Esophagus (tissue), 2 donors: ENCODE measurements at regions not wholly inside any gene's neighbourhood (a gene's known extent, or its start where the extent isn't known, plus 50 kb on each side); places are given as distances from the start of the nearest gene placed in this dataset.
A peak's percentile ranks its signal among the peaks of the same experiment; 100 is the strongest.

ENCODE experiments used
- H3K27ac ChIP-seq, 2 donors: one replicate each; pipeline ENCODE4 v1.5.1; 2013; ENCODE audit warnings: low read depth in 2 of 2, mild to moderate bottlenecking in 2 of 2, inconsistent platforms in 1 of 2, low read length in 1 of 2, moderate library complexity in 1 of 2
- H3K27me3 ChIP-seq, 2 donors: one replicate each; pipeline ENCODE4 v1.6.1; 2013; ENCODE audit warnings: low read length in 2 of 2, control low read depth in 1 of 2, mild to moderate bottlenecking in 1 of 2; ENCODE audit not compliant: insufficient read depth in 2 of 2, control insufficient read depth in 1 of 2
- H3K36me3 ChIP-seq, 2 donors: one replicate each; pipeline ENCODE4 v1.6.1; 2013; ENCODE audit warnings: low read length in 1 of 2; ENCODE audit not compliant: control insufficient read depth in 2 of 2, insufficient read depth in 2 of 2
- H3K4me1 ChIP-seq, 2 donors: one replicate each; pipeline ENCODE4 v1.6.1; 2013; ENCODE audit warnings: low read length in 1 of 2; ENCODE audit not compliant: control insufficient read depth in 2 of 2, insufficient read depth in 2 of 2
- H3K4me3 ChIP-seq, 2 donors: one replicate each; pipeline ENCODE4 v1.5.1; 2013; ENCODE audit warnings: low read length in 2 of 2, mild to moderate bottlenecking in 2 of 2, low read depth in 1 of 2, moderate library complexity in 1 of 2
- H3K9me3 ChIP-seq, 2 donors: one replicate each; pipeline ENCODE4 v1.6.1; 2013; ENCODE audit warnings: mild to moderate bottlenecking in 2 of 2, low read depth in 1 of 2, low read length in 1 of 2, moderate library complexity in 1 of 2; ENCODE audit not compliant: control insufficient read depth in 2 of 2, insufficient read depth in 1 of 2
- WGBS, 2 donors: extraction: QIAGEN DNeasy Blood & Tissue Kit; methylation state at CpG; one replicate each; pipeline ENCODE4 v1.1.7; 2013; 5-methylcytosine and 5-hydroxymethylcytosine counted together
- donor health status: healthy with polysubstance abuse.
- donor health status: Bipolar disorder and iron deficiency.

DNA sequence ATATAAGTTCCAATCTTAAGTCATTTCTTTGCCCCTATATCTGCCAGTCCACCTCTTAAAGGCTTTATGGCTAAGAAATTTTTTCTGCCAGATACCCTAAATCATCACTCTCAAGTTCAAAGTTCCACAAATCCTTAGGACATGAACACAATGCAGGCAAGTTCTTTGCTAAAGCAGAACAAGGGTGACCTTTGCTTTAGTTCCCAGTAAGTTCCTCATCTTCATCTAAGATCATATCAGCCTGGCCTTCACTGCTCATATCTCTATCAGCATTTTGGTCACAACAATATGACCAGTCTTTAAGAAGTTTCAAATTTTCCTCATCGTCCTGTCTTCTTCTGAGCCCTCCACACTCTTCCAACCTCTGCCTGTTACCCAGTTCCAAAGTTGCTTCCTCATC, 402.2 kb upstream of the RUNX1 start:
- Histone ChIP-seq H3K4me3 (no peak overlapping the region), H3K27ac (no peak overlapping the region), H3K36me3 (no peaks in the 10 kb centered on the region), H3K4me1 (no peaks in the 10 kb centered on the region), H3K9me3 (peaks cover 5 to 6% of the 10 kb centered on the region in 2 donors), H3K27me3 (no peaks in the 10 kb centered on the region)
- 88 to 89% methylated on average over 1 of the region's 1 CpG for WGBS, 2 donors

DNA sequence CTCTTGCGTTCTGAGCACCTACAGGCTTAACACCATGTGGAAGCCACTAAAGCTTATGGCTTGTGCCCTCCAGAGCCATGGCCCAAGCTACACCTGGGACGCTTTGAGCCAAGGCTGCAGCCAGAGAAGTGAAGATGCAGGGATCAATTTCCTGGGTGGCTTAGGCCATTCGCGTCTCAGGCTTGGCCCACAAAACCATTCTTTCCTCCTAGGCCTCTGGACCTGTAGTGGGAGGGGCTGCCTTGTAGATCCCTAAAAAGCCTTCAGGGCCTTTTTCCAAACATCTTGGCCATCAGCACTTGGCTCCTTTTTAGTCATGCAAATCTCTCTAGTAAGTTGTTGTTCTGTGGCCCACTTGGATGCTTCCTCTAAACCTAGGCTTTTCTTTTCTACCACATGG, 401.7 kb upstream of the RUNX1 start:
- 94 to 96% methylated on average over 4 of the region's 4 CpGs for WGBS, 2 donors
- no peaks in the 10 kb centered on the region for H3K36me3 ChIP-seq
- H3K4me3 ChIP-seq: no peak overlapping the region
- peaks cover 5 to 6% of the 10 kb centered on the region in 2 donors for H3K9me3 ChIP-seq
- no peak overlapping the region for H3K27ac ChIP-seq
- no peaks in the 10 kb centered on the region for H3K27me3 ChIP-seq
- H3K4me1 ChIP-seq: no peaks in the 10 kb centered on the region

DNA sequence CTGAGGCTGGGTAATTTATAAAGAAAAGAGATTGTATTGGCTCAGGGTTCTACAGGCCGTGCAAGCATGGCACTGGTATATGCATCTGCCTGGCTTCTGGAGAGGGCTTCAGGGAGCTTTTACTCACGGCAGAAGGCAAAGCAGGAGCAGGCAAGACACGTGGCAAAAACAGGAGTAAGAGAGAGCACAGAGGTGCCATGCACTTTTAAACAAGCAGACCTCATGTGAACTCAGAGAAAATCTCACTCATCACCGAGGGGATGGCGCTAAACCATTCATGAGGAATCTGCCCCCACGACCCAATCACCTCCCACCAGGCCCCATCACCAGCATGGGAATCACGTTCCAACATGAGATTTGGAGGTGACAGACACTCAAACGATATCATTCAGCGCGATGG, 400.7 kb upstream of the RUNX1 start:
- Histone ChIP-seq H3K9me3 (peaks cover 5 to 6% of the 10 kb centered on the region in 2 donors), H3K36me3 (no peaks in the 10 kb centered on the region), H3K4me3 (no peak overlapping the region), H3K4me1 (no peaks in the 10 kb centered on the region), H3K27ac (no peak overlapping the region), H3K27me3 (no peaks in the 10 kb centered on the region)
- WGBS, 2 donors: 90 to 92% methylated on average over 10 of the region's 10 CpGs

DNA sequence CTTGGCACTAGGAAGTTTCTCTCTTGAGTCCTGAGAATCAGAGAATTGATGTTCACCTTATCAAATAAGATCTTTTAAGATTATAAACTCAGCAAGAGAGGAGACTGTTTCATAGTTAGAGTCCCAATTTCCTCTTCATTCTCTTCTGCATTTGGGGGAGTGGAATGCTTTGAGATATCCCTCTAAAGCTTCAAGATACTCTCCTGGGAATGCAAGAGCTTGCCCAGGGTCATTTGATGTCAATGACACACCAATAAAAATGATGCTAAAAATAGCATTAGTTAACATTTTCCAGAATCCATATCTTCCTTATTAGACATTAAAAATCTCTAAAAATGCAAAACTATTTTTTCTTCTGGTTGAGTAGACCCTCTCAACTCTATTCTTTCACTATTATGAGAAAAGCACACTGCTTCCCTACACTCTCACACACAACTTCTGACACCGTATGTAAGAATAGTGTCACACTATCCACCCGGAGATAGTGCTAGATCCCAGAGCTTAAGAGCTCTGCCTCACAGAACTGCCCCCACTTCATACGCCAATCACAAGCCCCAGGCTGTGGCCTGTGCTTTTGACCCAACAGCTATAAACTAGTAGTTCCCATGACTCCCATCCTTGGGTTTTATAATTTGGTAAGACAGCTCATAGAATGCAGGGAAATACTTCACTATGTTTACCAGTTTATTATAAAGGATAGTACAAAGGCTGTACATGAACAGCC, 399.9 kb upstream of the RUNX1 start:
- Histone ChIP-seq H3K9me3 (peaks cover 5 to 6% of the 10 kb centered on the region in 2 donors), H3K4me1 (no peaks in the 10 kb centered on the region), H3K36me3 (no peaks in the 10 kb centered on the region), H3K27ac (no peak overlapping the region), H3K27me3 (no peaks in the 10 kb centered on the region), H3K4me3 (no peak overlapping the region)
- 85 to 90% methylated on average over 3 of the region's 3 CpGs for WGBS, 2 donors

DNA sequence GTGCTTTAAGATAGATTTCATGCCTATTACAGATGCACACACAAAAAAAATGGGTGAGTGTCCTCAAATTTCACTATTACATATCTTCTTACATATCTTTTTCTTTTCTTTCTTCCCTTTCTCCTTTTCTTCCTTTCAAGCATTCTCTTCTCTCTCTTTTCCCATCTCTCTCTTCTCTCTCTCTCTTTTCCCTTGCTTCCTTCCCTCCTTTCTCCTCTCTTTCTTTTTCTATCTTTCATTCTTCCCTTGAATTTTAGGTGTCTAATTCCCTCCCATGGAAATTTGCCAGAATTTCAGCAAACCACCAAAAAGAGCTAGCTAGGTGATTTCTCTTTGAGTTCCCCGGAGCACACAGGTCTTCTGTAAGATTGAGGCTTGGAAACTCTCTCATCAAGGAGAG, 395.3 kb upstream of the RUNX1 start:
- Histone ChIP-seq H3K27ac (no peak overlapping the region), H3K4me3 (no peak overlapping the region), H3K4me1 (no peaks in the 10 kb centered on the region), H3K36me3 (no peaks in the 10 kb centered on the region), H3K27me3 (no peaks in the 10 kb centered on the region), H3K9me3 (no peaks in the 10 kb centered on the region)
- 87 to 88% methylated on average over 1 of the region's 1 CpG for WGBS, 2 donors

DNA sequence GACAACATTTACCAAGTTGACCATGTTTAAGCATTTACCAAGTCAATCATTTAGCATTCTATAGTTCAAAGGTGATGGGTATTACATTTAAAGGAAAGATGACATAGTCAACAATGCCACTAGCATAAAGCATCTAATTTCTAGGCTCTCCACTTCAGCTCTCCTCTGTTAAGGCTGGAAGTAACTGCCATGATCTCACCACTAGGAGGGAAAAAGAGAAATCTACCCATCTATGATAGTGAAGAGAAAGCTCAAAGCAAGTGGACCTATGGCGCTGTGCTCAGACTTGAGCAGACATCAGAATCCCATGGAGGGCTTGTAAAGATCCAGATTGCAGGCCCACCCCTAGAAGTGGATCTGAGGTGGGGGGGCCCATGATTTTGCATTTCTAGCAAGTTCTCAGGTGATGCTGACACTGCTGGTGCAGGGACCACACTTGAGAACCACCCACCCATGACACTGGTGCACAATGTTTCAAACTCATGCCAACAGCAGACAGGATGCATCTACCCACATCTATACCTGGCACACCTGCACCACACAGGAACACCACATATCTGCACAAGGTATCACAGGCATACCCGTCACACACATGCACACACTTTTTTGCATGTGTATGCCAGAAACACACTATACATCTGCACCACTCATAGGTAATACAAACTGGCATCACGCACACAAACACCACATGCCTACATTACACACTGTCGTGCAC, 392.9 kb upstream of the RUNX1 start:
- no peak overlapping the region for H3K27ac ChIP-seq
- 96 to 97% methylated on average over 4 of the region's 4 CpGs for WGBS, 2 donors
- no peak overlapping the region for H3K4me3 ChIP-seq
- H3K4me1 ChIP-seq: no peaks in the 10 kb centered on the region
- no peaks in the 10 kb centered on the region for H3K9me3 ChIP-seq
- no peaks in the 10 kb centered on the region for H3K27me3 ChIP-seq
- H3K36me3 ChIP-seq: no peaks in the 10 kb centered on the region

DNA sequence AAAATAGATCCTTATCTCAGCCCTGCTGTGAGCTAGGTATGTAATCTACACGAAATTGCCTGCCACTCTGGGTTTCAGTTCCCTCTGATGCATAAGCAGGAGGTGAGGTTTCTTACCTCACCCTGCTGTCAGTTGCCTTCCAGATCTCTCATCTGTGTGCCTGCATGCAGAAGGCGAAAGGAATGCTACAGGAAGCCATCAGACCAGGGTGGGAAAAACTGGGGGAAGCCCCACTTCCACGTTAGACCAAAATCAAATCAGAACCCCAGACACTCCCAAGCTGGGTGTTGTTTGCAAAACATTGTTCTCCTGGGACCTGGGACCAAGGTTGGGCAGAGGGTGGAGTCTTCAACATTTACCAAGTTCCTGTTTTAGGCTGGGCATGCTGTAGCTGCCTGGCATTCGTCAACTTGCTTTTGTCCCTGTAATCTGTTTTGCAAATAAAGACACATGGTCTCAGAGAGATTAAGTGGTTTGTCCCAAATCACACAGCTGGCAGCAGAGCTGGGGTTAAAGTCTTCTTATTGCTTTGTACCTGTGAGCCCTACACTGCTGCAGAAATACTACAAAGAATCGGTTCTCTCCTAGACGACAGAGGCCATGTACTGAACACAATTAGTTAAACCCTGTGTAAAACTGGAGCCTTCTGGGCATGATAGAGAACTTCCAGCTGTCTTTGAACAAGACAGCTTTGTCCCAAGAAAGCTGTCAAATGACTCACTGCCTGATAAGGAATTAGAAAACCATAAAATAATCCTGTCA, 389.7 kb upstream of the RUNX1 start:
- H3K27me3 ChIP-seq: no peaks in the 10 kb centered on the region
- 24% methylated on average over 6 of the region's 6 CpGs for WGBS, 2 donors
- no peaks in the 10 kb centered on the region for H3K36me3 ChIP-seq
- peak overlapping the region; percentile 13 to 21 for H3K27ac ChIP-seq
- no peak overlapping the region for H3K4me3 ChIP-seq
- no peaks in the 10 kb centered on the region for H3K4me1 ChIP-seq
- H3K9me3 ChIP-seq: no peaks in the 10 kb centered on the region

DNA sequence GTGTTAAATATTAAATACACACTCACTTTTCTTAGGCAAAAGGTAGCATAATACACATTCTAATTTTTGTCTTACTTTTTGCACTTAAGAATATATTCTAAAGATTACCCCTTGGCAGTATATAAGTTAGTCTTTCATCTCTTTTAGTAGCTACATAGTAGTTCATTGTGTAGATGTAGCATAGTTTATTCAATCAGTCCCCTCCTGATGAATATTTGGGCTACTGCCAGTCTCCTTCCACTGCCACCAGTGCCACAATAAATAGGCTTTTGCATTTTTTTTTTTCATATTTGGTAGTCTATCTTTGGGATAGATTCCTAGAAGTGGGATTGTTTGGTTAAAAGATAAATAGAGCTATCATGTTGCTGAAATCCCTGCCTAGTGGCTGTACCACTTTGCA, 388.8 kb upstream of the RUNX1 start:
- no peaks in the 10 kb centered on the region for H3K36me3 ChIP-seq
- no peaks in the 10 kb centered on the region for H3K9me3 ChIP-seq
- H3K27ac ChIP-seq: no peak overlapping the region
- no peaks in the 10 kb centered on the region for H3K4me1 ChIP-seq
- no peak overlapping the region for H3K4me3 ChIP-seq
- no peaks in the 10 kb centered on the region for H3K27me3 ChIP-seq

DNA sequence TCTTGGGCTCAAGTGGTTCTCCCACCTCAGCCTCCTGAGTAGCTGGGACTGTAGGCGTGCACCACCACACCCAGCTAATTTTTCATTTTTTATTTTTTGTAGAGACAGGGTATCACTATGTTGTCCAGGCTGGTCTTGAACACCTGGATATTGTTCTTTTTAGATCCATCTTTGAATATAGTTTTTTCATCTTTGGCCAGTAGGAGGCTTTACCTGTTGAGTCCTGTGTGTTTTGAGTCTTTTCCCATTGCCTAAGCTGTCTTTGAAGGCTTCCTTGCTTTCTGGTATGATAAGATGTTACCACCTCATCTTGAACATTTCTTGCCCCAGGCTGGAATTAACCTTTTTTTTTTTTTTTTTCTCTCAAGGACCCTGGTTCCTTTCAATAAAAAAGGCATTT, 387.8 kb upstream of the RUNX1 start:
- 90 to 92% methylated on average over 1 of the region's 1 CpG for WGBS, 2 donors
- Histone ChIP-seq H3K4me3 (no peak overlapping the region), H3K36me3 (no peaks in the 10 kb centered on the region), H3K9me3 (no peaks in the 10 kb centered on the region), H3K4me1 (no peaks in the 10 kb centered on the region), H3K27ac (no peak overlapping the region), H3K27me3 (no peaks in the 10 kb centered on the region)
